NCI-H1092 (cell line): ENCODE measurements at regions not wholly inside any gene's neighbourhood (a gene's known extent, or its start where the extent isn't known, plus 50 kb on each side); places are given as distances from the start of the nearest gene placed in this dataset.
"Not testable (repeated sequence)": the region's sequence is repeated elsewhere in the genome, so short reads cannot be mapped to it uniquely, and the experiment has no call there.

ENCODE experiments used
- DNase-seq: peaks from one replicate; lab custom pipeline; 2025; lab: John Stamatoyannopoulos, UW

GRCh38 chr4:137739391-137739790, 207.1 kb upstream of the PCDH18 start:
- no peak for DNase-seq

DNA sequence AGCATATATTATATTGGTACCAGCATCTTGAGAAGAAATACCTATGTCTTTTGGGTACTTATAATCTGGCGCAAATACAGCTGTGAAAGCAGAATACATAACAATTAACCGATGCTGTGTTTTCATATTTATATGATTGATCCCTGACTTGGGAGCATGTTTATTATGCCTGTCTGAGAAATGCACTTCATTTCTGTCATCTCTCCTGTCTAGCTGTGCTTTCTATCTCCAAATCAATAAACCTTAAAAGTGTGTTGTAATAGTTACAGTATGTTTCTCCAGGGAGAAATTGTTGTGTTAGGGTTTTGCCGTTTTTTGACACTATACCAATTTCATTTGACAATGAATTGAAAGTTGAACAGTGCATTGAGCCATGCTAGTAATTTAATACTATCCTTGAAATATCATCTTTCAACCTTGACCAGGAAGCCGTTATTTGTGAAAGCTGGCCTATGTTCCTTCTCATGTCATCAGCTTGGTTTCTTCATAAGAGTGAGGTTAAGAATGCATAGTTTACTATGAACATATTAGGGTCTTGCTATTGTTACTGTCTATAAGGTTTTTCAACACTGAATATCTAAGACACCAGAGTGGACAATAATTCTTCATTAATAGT, 206.2 kb upstream of the PCDH18 start:
- DNase-seq, result no peak

GRCh38 chr4:137735561-137736104, 203.3 kb upstream of the PCDH18 start:
- no peak for DNase-seq

- DNase-seq, result not testable (repeated sequence)
Observed at GRCh38 chr4:137733174-137734141, 201.2 kb upstream of the PCDH18 start.

DNA sequence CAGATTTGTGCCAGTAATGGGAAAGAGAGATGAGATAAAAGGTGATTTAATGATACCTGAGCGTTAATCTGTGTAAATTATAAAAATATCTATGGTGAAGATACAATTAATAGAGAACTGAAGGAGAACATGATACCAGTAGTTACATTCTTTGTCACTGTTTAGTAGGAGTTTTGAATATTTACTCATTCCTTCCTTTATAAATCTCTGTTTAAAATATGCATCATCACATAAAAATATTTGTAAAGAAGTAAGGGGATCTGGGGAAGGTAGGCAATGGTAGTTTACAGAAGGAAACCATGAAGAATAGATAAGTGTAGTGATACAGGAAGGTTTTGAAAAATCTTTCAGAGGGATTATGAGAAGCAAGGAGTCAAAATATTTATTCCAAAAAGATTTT, 190.6 kb upstream of the PCDH18 start:
- DNase-seq, result no peak

DNA sequence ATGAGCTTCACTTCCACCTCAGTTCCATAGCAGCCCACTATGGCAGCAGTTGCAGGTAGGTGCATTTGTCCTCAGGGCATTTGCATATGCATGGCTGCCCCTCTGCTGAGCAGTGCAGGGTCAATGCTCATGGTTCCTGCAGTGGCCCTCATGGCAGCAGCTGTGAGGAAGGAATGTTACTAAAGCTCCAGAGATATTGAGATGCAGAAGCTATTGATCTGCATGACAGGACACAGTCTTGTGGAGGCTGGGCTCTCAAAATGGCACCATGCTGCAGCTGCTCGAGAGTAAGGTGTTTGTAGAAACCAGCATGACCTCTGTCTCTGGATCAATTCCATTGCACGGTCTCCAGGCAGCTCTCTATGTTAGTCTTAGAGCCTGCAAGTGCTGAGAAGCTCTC, 179.2 kb upstream of the PCDH18 start:
- DNase-seq, result no peak

DNA sequence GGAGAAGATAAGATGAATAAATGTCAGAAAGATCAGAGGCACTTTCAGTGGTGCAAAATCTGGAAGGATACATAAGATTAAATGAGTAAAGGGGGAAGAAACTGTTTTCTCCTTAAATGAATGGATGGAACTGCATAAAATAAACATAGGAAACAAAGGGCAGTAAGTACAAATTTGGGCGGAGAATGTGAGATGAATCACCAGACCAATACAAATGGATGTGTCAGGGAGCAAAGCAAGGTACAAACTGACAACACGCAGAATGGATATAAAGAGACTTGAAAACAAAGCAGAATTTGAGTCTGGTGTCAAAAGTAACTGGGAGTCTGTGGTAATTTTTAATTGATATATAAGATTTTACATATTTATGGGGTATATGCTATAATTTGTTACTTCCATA, 175.3 kb upstream of the PCDH18 start:
- no peak for DNase-seq

- no peak for DNase-seq
Observed at GRCh38 chr4:137707102-137707620, 174.9 kb upstream of the PCDH18 start.

GRCh38 chr4:137705171-137705783, 173.0 kb upstream of the PCDH18 start:
- no peak for DNase-seq

GRCh38 chr4:137703195-137703594, 170.9 kb upstream of the PCDH18 start:
- DNase-seq, result peak; percentile 78

- no peak for DNase-seq
Observed at GRCh38 chr4:137702512-137702911, 170.2 kb upstream of the PCDH18 start.

- DNase-seq, result no peak
Observed at GRCh38 chr4:137701401-137701800, 169.1 kb upstream of the PCDH18 start.

- DNase-seq, result no peak
Observed at GRCh38 chr4:137700751-137701150, 168.5 kb upstream of the PCDH18 start.

DNA sequence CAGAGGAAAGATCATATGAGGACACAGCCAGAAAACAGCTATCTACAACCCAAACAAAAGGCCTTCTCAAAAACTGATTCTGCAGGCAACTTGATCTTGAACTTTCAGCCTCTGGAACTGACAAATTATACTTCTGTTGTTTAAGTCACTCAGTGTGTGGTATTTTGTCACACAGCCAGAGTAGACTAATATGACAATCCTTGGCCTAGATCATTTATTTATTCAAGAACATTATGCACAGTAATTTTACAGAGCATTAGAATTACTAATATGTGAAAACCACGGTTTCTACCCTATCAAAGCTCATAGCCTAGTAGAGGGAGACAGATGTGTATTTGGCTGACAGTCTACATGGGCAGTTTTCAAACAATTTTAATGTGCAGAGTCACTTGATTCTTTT, 167.8 kb upstream of the PCDH18 start:
- DNase-seq, result no peak

DNA sequence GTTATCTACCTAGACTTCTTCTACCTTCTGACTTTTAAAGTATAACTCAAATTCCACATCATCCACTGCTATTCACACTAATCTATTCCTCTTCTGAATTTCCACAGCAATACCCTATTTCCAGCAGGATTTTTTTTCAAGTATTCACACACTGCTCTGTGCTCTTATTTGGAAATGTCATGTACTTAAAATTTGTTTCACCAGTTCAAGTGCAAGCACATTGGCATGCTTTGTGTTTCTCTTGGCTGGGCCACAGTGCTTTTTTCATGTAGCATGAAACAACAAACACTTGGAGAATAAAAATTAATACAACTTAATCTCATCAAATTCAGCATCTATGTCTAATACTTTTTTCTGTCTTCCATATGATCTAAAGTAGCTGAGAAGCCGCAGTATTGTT, 161.8 kb upstream of the PCDH18 start:
- no peak for DNase-seq

DNA sequence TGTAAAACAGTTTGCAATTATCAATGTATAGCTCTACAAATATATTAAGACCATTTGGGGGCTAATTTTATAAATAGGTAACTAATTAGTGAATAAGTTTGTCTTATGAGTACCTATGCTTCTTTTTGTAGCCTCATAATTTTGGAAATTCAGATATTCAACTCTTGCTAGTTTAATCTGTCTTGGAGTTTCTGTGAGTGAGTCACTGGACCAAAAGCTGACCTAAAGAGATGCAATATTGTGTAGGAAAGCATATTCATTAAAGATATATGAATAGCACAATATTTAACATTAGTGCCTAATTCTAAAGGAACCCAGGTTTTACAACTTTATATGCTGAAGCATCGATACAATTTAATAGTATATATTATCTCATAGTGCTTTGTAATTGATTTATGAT, 161.3 kb upstream of the PCDH18 start:
- no peak for DNase-seq

GRCh38 chr4:137692205-137692604, 159.9 kb upstream of the PCDH18 start:
- DNase-seq, result no peak

GRCh38 chr4:137688651-137689050, 156.4 kb upstream of the PCDH18 start:
- no peak for DNase-seq

DNA sequence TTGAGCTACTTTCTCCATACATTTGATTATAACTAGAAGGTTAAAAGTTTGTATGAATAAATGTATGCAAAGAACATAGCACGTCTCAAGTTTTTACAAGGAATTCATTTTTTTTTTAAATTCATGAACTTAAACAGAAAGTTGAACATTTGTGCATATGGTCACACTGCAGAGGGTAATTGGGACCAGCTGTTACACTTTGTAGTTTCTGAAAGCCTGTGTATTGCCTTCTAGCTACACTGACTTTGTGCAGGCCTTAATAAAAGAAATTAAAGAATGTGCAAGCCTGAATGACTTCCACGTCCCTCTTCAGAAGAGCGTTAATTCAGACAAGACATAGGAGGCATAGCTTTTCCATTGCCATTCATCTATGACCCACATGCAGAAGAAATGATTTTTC, 153.1 kb upstream of the PCDH18 start:
- DNase-seq, result no peak

- no peak for DNase-seq
Observed at GRCh38 chr4:137681081-137681480, 148.8 kb upstream of the PCDH18 start.

DNA sequence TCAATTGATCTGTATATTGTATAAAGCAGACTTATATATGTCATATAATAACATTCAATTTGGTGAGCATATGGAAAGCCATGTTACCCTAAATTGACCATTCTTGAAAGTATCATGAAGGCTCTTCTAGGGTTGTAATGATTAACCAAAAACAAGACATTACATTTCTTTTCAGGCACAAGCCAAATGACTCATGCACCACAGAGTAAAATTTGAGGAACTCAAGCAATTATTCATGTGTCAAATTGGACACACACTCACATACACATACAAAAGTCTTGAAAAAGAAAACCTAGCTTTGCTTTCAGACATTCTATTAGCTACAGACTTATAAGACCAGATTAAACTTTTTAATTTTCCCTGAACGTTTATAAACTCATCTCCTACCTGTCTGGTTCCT, 146.5 kb upstream of the PCDH18 start:
- no peak for DNase-seq

DNA sequence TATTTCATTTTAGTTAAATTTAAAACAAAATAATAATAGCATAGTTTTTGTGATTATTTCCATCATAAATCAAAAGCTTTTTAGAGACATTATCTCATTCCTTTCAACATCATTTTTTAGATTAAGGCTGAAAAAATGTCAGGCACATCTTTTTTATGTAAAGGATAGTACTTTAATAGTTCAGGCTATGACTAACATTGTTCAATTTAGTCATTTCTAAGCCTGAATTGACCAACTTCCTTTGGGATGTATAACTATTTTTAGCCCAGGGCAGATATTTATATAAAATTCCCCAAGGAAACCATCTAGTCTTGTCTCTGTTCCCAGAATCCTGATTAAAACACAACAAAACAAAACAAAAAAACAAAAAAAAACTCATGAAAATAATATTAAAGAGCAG, 145.6 kb upstream of the PCDH18 start:
- no peak for DNase-seq
